G401.6 (cell line): ENCODE measurements at regions not wholly inside any gene's neighbourhood (a gene's known extent, or its start where the extent isn't known, plus 50 kb on each side); places are given as distances from the start of the nearest gene placed in this dataset.
A peak's percentile ranks its signal among the peaks of the same experiment; 100 is the strongest.

ENCODE experiments used
- FAIRE-seq: peaks from 2 replicates; lab custom pipeline; 2012; peaks lifted over from hg19 to GRCh38; lab: Jason Lieb, UNC

DNA sequence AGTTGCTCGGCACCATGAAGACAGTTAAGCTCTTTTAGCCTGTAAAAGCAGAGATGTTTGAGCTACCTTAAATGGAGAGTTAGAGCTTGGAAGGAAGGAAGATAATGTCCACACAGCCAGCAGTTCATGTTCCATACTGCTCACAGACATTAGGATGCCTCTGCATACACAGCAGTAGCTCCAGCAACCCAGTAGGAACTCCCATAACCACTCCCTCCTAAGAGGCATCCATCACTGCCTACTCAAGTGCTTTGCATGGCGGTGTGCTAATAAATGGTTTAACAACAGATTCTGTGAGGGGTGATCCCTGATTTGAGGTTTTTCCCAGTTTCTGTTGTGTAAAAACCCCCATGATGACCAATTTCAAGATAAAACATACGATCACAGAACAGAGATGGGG lies 286.4 kb downstream of the HACE1 start:
- FAIRE-seq, result peak; percentile 15

DNA sequence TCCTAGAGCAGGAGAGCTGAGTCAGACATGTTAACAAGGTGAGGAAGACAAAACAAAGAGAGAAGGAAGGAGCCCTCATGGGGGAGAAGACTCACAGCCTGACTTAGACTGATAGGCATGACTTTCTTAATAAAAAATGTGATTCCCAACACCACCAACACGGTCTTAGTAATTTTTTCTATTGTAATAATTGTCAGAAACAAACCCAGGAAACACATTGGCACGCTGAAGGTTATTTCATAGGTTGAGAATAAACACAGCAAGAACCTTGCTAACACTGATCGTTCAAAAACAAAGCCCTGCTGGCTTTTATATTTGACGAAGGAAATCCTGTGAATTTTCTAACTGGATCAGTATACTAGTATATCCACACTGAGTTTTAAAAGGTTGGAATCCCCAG lies 286.8 kb downstream of the HACE1 start:
- FAIRE-seq, result no peak

DNA sequence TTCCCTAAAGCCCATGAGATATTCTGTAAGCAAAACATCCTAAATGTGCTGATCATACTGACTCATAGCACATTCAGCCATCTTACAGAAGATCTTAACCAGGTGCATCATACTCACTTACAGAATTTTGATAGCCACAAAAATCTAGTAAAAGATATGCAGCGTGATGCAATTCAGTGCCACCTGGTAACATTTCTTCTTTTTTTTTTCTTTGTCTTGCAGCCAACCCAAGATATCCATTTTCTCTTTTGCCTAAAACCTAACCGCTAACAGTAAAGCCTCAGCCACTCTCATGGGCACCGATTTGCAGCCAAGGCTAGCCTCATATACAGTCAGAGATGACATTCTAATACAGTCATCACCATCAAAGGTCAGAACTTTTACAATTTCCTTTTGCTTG lies 293.3 kb downstream of the HACE1 start:
- no peak for FAIRE-seq

DNA sequence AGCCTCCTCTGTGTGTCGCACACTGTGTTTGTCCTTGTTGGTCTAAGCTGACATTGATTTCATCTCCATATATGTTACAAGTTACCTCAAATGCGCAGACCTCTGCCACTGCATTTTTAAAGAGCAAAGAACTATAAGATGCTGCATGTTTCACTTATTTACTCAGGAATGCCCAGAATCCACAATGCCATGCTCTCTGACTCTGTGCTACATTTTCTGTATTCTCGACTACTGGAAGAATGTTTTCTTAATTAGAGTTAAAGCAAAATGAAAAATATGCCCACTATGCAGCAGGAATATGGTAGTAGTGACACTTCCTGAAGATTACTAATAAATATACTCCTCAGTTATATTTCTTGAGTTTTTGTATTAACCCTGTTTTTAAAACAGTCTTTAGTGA lies 296.4 kb downstream of the HACE1 start:
- FAIRE-seq, result peak; percentile 19

DNA sequence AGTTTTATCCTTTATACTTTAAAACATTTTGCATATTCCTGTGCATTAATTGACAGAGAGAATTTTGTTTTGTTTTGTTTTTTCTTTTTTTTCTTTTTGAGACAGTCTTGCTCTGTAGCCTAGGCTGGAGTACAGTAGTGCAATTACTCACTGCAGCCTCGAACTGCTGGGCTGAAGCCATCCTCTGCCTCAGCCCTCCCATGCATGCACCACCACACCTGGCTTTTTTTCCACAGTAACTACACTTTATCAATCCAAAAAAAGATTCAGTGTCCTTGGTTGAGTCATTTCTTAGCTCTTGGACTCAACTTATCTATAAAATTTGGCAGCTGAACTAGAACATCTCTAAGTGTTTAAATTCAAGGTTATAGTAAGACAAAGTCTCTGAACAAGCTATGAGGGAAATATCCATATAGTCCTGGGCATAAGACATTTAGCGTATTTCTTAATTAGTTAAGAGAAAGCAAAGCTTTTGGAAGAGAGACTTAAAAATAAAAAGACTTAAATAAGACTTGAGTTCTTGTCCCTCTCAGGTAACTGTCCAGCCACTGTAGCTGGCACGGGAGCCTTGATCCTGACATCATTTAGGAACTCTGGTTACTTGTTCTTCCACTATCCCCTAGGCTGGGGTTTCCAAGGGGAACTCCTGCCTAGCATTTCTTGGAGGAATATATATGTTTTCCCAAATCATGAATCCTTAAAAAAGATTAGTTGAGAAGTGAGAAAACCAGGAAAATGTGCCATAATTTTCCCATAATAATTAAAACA lies 300.1 kb downstream of the HACE1 start:
- no peak for FAIRE-seq

DNA sequence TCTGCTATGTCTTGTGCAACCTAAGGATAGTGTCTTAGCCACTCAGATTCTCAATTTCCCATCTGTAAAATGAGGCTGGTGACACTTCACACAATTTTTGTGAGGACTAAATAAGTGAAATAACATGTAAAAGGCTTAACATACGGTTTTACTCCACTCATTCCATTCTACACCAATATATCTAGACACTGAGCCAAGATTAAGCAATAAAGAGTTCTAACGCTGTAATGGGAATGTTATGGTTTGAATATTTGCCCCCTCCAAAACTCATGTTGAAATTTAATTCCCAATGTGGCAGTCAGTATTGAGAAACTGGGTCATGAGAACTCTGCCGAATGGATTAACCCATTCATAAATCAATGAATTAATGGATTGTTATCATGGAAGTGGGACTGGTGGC lies 301.0 kb downstream of the HACE1 start:
- no peak for FAIRE-seq

DNA sequence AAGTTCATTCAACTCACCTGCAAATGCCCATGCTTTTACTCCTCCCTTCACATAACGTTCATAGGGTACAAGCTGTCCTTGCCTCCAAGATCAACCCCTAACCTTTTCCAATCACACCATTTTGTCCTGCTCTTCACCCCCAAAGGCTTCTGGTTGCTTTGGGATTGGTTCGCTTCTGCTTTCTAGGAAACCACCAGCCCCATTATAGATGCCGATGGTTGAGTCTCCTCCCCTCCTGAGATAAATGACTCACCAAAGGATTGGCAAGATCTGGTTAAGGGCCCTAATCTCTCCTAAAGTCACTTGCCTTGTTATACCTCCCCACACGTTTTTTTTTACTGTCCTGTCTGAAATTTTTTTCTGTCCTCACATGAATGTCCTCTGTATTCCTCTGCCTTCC lies 311.4 kb downstream of the HACE1 start:
- peak; percentile 96 for FAIRE-seq

DNA sequence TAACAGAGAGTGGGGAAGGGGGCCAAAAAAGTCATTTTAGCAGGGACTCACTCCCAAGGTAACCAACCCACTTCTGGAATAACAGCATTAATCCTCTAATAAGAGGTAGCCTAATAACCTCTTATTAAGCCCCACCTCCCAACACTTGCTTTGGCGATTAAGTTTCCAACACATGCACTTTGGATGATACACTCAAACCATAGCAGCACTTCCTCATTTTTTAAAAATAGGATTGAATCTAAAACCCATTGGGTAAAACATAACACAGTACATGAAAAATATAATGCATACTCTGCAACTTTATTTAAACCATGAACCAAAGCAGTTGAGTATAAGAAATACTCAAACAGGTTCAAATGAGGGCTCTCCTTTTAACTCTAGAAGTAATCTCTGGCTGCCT lies 318.3 kb downstream of the HACE1 start:
- no peak for FAIRE-seq

DNA sequence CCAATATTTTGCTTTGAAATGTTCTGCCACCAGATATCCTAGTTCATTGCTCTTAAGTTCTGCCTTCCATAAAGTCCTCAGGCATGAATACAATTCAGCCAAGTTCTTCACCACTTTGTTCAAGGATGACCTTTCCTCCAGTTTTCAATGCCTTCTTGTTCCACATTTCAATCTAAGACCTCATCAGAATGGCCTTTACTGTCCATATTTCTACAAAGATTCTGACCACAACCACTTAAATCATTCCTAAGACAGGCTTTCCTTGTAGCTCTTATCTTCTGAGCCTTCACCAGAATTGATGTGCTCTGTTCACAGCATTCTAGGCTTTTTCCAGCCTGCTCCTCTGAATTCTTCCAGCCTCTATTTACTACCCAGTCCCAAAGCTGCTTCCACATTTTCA lies 319.0 kb downstream of the HACE1 start:
- no peak for FAIRE-seq

DNA sequence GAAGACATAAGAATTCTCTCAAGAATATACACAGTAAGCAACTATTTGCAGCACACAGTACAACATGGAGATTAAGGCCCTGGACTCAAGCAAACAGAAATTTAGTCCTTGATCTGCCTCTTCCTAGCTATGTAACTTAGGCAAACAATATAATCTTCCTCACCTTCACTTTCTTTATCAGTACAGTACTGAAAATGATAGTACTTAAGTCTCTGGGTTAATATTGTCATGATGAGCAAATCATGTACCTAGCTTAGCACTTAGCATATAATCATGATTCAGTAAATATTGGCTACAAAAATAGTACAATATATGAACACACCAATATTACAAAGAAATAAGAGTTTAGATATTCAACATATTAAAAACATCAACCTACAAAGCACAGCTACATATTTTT lies 320.5 kb downstream of the HACE1 start:
- no peak for FAIRE-seq

DNA sequence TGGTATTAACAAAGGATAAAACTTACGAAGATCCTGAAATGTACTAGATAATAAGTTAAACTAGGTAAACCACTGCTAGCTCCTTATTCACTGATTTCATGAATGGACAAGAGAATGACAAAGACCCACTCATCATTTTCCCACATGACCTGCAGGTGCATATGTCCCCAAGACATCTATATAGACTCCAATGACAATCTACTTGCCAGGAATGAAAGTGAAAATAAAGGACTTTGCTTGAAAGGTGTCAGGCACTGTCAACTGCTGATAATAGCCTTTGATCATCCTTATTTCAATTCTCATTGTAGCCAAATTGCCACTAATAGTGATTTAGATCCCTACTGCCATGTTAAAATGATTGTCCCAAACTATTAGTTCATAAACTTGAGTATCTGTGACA lies 321.8 kb downstream of the HACE1 start:
- FAIRE-seq, result no peak

DNA sequence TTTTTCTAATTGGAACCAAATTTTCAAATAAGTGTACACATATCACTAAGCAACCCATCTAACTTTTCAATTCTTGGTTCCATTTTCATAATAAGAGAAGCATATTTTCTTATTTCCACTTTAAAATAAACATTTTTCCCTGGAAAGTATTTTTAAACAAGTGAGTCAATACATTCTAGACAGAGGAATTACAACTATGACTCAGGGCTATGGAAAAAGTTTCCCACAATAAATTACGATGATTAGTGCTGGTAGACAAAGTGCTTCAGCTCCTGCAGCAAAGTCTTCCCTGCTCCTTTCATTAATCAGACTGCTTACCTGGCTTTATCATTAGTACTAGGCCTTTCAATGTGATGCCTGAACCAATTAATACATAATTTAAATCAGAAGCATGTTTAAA lies 322.5 kb downstream of the HACE1 start:
- FAIRE-seq, result peak; percentile 8

DNA sequence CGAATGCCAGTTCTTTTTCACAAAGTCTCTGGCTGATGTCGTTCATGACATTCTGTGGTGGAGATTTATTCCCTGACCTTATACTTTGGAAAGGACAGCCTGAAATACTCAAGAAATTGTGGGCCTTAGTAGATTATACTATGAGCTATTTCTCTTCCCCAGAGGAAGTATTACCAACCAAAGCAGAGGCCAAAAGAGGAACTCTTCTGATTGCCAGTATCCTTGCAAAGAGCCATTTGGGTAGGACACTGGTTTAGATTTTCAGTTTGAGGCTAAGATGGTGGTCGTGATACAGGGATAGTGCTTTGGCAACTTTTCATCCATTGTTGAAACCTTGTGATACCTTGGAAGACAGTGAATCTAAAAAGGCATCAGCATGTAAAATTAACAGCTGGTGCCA lies 327.3 kb downstream of the HACE1 start:
- no peak for FAIRE-seq

DNA sequence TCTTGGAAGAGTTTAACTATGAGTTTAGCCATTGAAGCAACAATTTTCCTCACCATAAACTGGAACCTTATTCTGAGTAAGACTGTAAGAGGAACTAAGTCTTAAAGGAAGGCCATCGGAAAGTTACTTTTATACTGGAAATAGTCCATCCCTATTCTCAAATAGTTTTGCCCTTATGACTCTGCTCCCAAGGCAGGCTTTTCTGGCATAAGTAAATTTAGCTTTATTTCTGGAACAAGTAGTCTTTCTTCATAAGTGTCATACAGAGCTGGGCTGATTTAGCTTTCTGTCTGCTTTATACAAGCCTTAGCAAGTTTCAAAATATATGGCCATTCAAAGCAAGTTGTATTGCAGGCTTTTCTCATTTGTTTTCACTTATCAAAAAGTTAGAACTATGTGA lies 328.1 kb downstream of the HACE1 start:
- peak; percentile 64 for FAIRE-seq

DNA sequence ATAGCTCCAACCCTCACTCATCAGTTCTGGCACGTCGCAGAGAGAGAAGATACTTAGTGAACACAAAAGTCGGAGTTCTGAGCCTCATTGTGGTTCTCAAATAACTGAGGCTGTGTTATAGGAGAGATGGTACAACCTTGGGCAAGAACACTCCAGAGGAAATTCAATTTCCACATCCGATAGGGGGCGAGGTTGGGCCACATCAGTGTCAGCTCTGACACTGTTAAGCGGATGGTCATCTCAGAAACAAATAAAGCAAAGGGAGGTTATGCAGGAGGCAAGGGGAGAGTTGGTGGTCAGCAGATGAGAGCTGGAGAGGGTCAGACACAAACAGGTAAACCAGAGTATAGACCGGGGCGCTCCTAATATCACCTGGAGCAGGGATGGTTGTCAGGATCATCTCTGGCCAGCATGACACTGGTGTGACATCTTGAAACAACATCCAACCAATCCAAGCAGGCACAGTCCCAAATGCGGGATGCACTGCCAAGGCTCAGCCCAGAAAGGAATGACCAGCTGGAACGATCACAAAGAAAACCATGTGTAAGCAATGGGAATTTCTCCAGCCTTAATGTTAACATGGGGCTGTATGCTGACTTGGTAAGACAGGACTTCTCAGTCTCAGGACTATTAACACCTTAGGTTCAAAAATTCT lies 331.8 kb downstream of the HACE1 start:
- FAIRE-seq, result peak; percentile 15

DNA sequence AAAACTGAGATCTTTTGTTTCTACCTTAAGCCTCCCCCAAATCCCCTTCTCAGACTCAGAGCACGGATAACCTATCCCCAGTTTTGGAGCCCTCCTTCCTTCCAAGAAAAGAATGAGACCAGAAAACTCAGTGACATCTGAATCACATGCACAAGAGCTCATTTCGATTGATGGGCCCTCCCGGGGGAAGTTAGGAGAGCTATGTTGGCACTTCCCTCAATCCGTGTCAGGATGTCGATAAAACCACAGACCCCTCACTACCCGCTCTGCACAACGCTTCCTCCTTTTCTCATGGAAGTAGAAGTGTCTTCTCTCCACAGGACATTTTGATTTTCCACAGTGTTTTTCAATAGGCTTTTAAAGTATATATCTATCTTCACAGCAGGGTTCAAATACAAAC lies 332.4 kb downstream of the HACE1 start:
- FAIRE-seq, result no peak

DNA sequence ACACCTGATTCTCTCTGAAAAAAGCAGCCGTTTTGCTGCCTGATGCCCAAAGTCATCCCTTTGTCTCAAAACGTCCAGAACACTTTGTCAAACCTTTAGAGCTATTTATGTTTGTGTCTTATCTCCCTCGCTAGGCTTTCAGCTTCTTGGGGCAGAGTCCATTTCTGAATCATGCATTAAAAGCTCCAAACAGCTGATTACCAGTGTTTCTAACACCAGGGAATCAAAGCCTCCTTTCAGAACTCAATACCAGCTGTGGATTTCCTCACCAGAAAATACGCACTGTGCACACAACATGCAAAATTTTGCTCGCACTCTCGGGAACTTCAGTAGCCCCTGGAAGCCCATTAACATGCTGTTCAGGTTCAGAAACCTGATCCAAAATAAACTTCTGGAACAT lies 333.3 kb downstream of the HACE1 start:
- FAIRE-seq, result no peak

DNA sequence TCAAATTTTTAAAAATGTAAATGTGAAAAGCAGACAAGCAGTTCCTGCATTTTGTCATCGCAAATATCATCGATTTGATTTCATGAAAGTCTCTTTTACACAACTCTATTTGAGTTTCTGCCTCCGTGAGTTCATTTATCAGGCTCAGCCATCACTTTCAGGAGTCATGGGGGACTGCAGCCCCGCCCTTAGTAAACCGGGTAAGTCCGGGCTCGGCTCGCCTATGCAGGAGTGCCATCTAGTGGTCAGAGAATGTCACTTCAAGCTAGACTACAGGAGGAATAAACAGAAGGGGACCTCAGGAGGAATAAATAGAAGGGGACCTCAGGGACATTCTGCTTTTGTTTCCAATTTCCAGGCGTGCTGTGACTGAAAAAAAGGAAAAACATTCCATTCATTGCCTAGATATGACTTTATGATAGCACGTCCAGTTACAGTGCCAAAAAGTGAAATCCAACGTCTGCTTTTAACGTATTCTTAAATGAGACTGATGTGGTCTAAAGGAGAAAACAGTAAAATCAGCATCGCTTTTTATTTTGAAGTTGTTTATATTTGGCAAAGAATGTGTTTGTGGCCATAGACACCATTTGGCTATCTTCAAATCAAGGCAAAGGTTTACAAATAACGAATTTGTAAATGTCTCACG lies 333.9 kb downstream of the HACE1 start:
- peak; percentile 94 for FAIRE-seq

DNA sequence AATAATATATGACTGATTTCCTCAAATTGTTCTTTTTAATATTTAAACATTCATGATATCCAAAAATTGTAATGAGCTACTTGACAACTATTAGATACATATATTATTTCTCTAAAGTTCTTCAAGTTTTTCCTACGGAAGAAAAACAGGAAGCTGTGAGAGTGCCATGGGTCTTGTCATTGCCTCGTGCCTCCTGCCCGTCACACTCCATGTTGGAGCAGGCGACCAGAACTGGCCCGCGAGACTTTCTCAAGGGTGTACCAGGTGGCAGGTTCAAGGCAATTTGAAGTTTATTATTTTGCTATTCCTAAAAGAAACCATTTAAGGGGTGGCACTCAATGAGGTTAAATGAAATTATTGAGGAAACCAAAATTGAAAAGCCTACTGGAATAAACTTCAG lies 337.2 kb downstream of the HACE1 start:
- no peak for FAIRE-seq

DNA sequence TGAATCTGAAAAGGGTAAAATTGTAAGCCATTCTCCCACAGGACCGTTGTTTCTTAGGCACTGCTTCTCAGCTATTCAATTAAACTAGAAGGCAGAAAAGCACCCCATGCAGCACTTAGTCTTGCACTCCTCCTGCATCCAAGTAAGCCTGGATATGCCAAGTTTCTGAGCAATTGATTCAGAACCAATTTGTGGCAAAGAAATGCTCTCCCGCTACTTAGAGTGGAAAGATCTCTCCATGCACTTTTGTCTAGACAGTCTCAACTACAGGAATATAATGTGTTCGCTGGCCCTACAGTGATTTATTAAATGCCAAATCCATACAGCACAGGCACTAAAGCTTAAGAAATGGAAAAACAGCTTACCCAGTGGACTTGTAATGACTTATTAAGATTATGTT lies 338.5 kb downstream of the HACE1 start:
- no peak for FAIRE-seq

DNA sequence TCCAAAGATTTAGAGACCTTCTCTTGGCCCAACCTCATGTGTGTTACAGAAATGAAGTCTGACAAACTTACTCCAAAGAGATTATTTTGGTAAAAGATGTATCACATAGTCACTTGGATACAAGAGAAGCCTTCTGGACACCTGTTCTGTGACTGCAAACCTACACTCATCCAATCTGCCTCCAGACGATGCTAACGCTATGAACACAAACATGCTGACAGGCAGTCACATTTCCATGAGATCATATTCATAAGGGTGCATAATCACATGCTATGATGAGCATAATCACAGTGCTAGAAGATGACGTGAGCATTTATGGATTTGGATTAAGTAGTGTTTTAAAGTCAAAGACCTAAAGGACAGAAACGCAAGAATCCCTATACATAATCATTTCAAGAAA lies 340.2 kb downstream of the HACE1 start:
- FAIRE-seq, result no peak

DNA sequence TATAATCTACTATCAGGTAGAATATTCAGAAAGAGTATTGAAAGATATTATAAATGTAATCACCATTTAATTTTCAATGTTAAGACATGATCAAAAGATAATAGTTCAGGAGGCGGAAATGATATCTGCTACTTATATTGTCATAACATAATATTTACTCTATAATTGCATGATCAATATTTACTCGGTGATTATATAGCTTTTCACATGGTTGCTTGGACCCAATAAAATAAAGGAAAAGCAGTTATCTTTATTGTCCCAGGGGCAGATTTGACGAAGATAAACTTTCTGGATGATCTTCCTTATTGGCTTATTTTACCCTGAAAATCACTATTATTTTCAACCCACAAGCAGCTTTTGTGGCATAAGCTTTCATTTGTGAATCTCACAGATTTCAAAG lies 350.4 kb downstream of the HACE1 start:
- no peak for FAIRE-seq

DNA sequence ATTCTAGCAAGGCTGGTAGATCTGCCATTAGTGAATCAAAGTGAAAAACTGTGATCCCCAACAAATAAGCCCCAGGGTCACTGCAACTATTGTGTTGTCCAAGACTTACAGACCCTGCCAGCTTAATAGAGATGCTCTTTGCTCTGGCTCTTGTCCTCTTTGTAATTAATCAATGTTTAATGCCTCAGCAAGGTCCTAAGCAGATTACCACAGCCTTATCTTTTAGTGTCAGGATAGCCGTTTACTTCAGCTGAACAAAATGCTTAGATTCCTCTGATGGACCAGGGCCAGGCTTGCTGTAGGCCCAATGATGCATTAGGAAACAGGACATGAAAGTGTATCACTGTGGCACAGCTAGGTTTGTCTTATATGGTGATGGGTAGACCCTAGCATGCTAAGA lies 353.3 kb downstream of the HACE1 start:
- FAIRE-seq, result no peak

DNA sequence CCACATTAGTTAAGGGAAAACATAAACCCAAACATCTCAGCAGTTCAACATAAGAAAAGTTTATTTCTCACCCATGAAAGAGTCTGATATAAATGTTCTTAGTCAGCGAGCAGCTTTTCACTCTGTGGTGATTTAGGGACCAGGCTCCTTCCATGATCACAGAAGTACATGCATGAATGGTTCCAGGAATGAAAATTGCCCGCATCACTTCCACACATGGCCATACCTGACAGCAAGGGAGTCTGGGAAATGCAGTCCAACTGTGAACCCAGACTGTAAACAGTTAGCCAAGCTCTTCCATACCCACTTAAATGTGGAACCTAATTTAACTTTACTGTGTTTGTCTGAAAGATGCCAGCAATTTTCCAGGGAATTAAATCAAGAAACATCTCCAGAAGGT lies 353.9 kb downstream of the HACE1 start:
- no peak for FAIRE-seq
